Lung (tissue), 11 donors: ENCODE measurements at regions not wholly inside any gene's neighbourhood (a gene's known extent, or its start where the extent isn't known, plus 50 kb on each side); places are given as distances from the start of the nearest gene placed in this dataset.

Experiments
- ATAC-seq: fragments of 200-7000 bp; cut with Tn5 transposase; one replicate; pipeline ENCODE4 v1.9.1; 2020; ENCODE audit warnings: moderate number of reproducible peaks; ENCODE audit not compliant: insufficient read depth, low FRiP score
- DNase-seq, 3 donors: peaks; one replicate each; pipeline ENCODE4 v3.0.0-alpha.2; 2013 to 2017
- H3K27ac ChIP-seq, 2 donors: one replicate each; pipeline ENCODE4 v1.5.1; 2013; ENCODE audit warnings: mild to moderate bottlenecking in 2 of 2, moderate library complexity in 2 of 2, control low read depth in 1 of 2, inconsistent platforms in 1 of 2, low read depth in 1 of 2, low read length in 1 of 2
- H3K27me3 ChIP-seq, 3 donors: one replicate each; pipeline ENCODE4 v1.5.1; 2013; ENCODE audit warnings: low read length in 2 of 3; ENCODE audit not compliant: control insufficient read depth in 3 of 3, insufficient read depth in 3 of 3
- H3K36me3 ChIP-seq, 4 donors: one replicate each; pipeline ENCODE4 v1.5.1; 2013; ENCODE audit warnings: low read length in 4 of 4, mild to moderate bottlenecking in 1 of 4, moderate library complexity in 1 of 4; ENCODE audit not compliant: control insufficient read depth in 4 of 4, insufficient read depth in 4 of 4
- H3K4me1 ChIP-seq, 5 donors: one replicate each; pipeline ENCODE4 v1.5.1; 2013; ENCODE audit warnings: low read length in 5 of 5, mild to moderate bottlenecking in 2 of 5, moderate library complexity in 1 of 5; ENCODE audit not compliant: control insufficient read depth in 5 of 5, insufficient read depth in 5 of 5
- H3K4me3 ChIP-seq: one replicate; pipeline ENCODE4 v1.5.1; 2013; ENCODE audit warnings: mild to moderate bottlenecking, control low read depth, moderate library complexity
- H3K9ac ChIP-seq, 2 donors: one replicate each; pipeline ENCODE4 v1.5.1; 2013; ENCODE audit warnings: low read length in 2 of 2, control low read depth in 1 of 2; ENCODE audit not compliant: insufficient read depth in 1 of 2
- H3K9me3 ChIP-seq, 4 donors: one replicate each; pipeline ENCODE4 v1.5.1; 2013; ENCODE audit warnings: low read length in 3 of 4, mild to moderate bottlenecking in 1 of 4, moderate library complexity in 1 of 4; ENCODE audit not compliant: control insufficient read depth in 4 of 4, insufficient read depth in 3 of 4
- CTCF ChIP-seq: IDR thresholded peaks from 2 replicates; pipeline ENCODE4 v1.5.1; 2012; ENCODE audit warnings: mild to moderate bottlenecking; ENCODE audit errors: control extremely low read depth, extremely low read depth
- WGBS, 2 donors: extraction: QIAGEN DNeasy Blood & Tissue Kit; methylation state at CpG; one replicate each; pipeline ENCODE4 v1.1.7; 2013; 5-methylcytosine and 5-hydroxymethylcytosine counted together
- donor health status: control.
- donor health status: control.
- donor health status: Bipolar disorder and iron deficiency.
- donor health status: healthy.
- donor health status: DM: yes; HTN: yes; CAD: no.

GRCh38 chr2:163518762-163519161 lies 217.0 kb downstream of the FIGN start:
- Histone ChIP-seq H3K9me3 (peaks cover 0 to 3% (median 2%) of the 10 kb centered on the region in 4 donors), H3K9ac (no peak overlapping the region), H3K4me3 (no peak overlapping the region), H3K27ac (no peak overlapping the region), H3K27me3 (no peaks in the 10 kb centered on the region), H3K36me3 (no peaks in the 10 kb centered on the region), H3K4me1 (no peaks in the 10 kb centered on the region)
- ATAC-seq = no peak
- DNase-seq = no peak
- TF ChIP-seq CTCF = no peak
- 66 to 81% methylated on average over 2 of the region's 2 CpGs for WGBS, 2 donors

- no peak overlapping the region for H3K27ac ChIP-seq
- no peak for ATAC-seq
- no peaks in the 10 kb centered on the region for H3K4me1 ChIP-seq
- no peaks in the 10 kb centered on the region for H3K27me3 ChIP-seq
- no peak for DNase-seq
- TF ChIP-seq CTCF = no peak
- no peaks in the 10 kb centered on the region for H3K36me3 ChIP-seq
- peaks cover 0 to 2% (median 0%) of the 10 kb centered on the region in 4 donors for H3K9me3 ChIP-seq
- H3K4me3 ChIP-seq = no peak overlapping the region
- no peak overlapping the region for H3K9ac ChIP-seq
Observed at GRCh38 chr2:163515836-163516235, 220.0 kb downstream of the FIGN start.

GRCh38 chr2:163505281-163505680 lies 230.5 kb downstream of the FIGN start:
- Histone ChIP-seq H3K9ac (no peak overlapping the region), H3K9me3 (peaks cover 0 to 3% (median 0%) of the 10 kb centered on the region in 4 donors), H3K27me3 (no peaks in the 10 kb centered on the region), H3K4me3 (no peak overlapping the region), H3K27ac (no peak overlapping the region), H3K4me1 (no peaks in the 10 kb centered on the region), H3K36me3 (no peaks in the 10 kb centered on the region)
- TF ChIP-seq CTCF = no peak
- 70 to 81% methylated on average over 3 of the region's 3 CpGs for WGBS, 2 donors
- ATAC-seq (no peak), DNase-seq (no peak)
